COLO829 (cell line): ENCODE measurements at regions not wholly inside any gene's neighbourhood (a gene's known extent, or its start where the extent isn't known, plus 50 kb on each side); places are given as distances from the start of the nearest gene placed in this dataset.
"Not testable (repeated sequence)": the region's sequence is repeated elsewhere in the genome, so short reads cannot be mapped to it uniquely, and the experiment has no call there.

Experiments used
- DNase-seq: peaks from one replicate; pipeline ENCODE4 v3.0.0; 2012; ENCODE audit warnings: low spot score

DNA sequence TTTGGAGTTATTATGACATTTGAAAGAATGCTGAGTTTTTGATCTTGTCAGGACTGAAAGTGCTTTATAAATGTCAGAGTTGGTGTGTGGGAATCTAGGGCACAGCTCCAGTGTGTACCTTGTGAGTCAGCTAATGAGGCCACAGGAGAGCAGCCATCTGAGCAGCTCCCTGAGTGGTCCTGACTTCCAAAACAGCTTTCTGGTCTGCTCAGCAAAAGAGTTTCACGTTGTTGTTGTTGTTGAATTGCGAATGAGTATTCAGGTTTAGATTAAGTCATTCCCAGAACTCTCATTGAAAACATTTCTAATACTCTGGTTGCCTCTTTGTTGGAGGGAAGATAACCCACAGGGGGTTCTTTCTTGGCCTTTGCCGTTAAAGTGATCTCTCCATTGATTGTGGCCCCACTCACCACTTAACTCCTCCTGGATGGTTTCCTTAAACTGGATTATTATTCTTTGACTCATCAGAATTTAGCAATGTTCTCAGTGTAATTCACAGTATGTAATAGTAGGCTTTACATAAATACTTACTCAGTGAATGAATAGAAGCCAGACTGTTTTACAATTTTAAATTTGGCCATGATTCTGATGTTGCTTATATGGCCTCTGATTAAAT lies 125.1 kb upstream of the SGCD start:
- DNase-seq = no peak

- DNase-seq = no peak
Measured at GRCh38 chr5:156208271-156208670, 118.7 kb upstream of the SGCD start.

DNA sequence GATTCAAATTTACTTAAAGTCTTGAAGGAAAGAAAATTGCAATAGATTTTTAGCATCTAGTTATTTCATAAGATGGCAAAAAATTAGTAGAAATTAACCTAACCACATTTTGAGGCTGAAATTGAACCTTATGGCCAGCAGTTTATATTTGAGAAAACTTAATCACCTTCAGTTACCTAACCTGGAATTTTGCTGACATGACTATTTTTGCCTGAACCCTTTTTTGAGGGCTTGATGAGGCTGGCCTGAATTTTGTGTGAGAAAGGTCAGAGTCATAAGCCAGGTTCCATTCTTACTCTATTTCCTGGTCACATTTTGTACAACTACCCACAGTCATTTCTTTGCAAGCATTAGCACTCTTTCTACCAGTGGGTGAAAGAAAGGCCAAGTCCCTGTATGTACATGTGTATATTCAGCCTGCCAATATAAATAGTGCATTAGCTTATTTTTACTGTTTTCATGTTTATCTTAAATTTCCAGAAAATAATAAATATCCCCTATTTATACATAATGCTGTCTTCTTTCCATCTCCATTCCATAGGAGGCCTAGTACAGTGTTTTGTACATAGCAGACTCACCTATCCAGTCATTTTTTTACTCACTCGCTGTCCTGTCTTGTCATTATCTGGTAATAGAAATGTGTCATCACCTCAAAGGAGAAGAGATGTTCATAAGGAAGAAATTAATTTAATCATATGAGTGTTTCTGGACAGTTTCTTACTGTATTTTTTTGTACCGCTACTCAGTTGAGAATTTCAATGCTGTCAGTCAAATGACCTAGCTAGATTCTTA lies 108.4 kb upstream of the SGCD start:
- DNase-seq = no peak

DNA sequence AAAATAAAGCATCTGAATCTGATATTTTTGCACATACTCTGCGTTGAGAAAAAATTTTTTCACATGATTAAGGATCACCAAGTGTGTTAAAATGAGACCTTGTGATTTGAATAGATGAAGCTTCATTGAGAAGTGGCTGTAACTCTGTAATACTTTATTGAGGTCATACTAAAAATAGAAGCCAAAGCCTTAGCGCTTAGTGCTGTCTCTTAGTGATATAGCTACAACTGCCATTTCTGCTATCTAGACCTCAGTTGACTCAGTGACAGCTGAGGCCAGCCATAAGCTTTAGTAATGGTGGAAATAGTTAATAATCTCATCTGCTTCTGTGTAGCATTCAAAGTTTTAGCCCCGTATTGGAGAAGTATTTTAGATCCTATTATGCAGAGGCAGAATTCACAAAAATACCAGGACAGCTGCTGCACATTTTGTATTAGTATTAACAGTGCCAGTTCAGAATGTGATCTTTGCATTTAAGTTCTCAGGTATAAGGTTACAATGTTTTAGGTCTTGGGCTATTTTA lies 107.4 kb upstream of the SGCD start:
- no peak for DNase-seq

DNA sequence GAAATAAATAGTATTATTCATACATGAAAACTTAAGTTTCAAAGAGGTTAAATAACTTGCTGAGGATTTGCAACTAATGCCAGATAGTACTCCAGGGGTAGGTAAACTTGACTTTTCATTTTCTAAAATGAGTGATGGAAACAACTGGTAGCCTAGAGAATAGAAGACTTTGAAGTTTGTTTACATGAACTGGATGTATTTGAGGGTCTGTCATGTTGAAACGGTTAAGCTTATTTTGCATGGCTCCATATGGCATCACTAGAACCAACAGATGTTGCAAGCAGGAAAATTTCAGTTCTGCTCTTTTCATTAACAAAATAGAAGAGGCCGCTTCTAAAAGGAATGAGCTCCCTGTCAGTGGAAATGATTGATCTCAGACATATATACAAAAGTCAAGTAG lies 105.1 kb upstream of the SGCD start:
- no peak for DNase-seq

GRCh38 chr5:156223547-156223946 lies 103.4 kb upstream of the SGCD start:
- no peak for DNase-seq

- not testable (repeated sequence) for DNase-seq
Measured at GRCh38 chr5:156226485-156226884, 100.5 kb upstream of the SGCD start.

DNA sequence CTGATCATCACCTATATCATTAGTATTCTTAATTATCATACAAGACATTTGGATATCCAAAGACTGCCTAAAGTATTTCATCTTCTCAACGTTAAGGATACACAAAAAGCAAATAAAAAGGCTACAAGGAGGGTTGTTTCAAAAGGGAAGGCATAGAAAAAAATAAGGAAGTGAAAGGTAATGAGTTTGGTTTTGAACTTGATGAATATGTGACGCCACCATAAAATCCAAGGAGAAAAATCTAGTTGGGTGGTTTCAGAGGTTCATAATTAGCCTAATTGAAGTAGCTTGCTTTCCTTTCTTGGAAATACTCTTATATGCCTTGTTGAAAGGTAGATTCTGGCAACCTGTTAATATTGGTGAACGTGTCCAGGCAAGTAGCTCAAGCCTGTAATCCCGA lies 96.1 kb upstream of the SGCD start:
- no peak for DNase-seq

DNA sequence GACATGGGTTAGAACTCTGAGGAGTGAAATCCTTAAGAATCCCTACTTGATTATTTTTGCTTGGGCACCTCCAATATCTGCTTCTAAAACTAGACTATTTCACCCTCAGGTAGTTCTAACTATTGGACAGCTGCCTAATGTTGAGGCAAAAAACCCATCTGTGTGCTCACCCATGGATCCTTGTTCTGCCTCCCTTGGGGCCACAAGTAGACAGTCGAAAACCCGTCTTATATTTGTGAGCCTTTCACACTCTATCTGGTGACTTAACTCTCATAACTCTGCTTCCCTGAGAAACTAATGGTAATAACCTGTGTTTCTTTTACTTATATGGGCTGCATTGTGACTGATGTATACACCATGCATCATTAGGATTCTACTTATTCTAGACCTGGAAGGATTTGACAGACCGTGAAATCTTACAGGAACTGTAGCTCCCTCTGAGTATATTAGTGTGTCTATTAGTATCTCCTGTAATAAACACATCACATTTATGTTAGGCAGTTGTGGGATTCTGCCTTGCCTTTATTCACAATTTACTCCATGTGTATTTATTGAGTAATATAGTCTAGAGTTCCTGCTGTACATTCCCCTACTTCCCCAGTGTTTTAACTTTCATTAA lies 94.6 kb upstream of the SGCD start:
- no peak for DNase-seq

DNA sequence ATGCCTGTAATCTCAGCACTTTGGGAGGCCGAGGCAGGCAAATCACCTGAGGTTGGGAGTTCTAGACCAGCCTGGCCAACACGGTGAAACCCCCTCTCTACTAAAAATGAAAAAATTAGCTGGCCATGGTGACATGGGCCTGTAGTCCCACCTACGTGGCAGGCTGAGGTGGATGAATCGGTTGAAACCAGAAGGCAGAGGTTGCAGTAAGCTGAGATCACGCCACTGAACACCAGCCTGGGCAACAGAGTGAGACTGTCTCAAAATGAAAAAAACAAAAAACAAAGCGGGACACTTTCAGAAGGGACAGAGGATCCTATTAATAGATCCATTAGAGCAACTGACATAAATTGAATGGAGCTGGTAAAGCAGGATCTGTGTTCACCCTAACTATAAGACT lies 89.6 kb upstream of the SGCD start:
- no peak for DNase-seq

- DNase-seq = no peak
Measured at GRCh38 chr5:156239800-156240199, 87.2 kb upstream of the SGCD start.

- no peak for DNase-seq
Measured at GRCh38 chr5:156240414-156240813, 86.5 kb upstream of the SGCD start.

- no peak for DNase-seq
Measured at GRCh38 chr5:156241266-156241665, 85.7 kb upstream of the SGCD start.

- no peak for DNase-seq
Measured at GRCh38 chr5:156245895-156246294, 81.1 kb upstream of the SGCD start.

DNA sequence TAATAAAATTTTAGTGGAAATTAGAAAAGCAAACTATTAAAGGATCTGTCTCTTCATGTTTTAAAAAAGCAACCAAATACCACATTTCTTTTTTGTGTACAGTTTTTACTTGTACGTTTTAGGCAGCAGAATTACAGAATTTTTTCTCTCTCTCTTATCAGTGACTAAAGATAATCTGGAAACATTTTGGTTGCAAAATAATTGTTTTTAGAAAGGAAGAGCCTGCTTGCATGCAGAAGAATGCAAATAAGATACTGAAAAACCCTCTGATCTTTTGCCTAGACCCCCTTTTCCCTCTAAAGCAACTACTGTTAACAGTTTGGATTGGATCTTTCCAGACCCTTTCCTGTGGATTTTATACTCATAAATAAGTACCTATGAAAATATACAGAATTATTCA lies 75.9 kb upstream of the SGCD start:
- DNase-seq = no peak

- no peak for DNase-seq
Measured at GRCh38 chr5:156253130-156253529, 73.8 kb upstream of the SGCD start.

DNA sequence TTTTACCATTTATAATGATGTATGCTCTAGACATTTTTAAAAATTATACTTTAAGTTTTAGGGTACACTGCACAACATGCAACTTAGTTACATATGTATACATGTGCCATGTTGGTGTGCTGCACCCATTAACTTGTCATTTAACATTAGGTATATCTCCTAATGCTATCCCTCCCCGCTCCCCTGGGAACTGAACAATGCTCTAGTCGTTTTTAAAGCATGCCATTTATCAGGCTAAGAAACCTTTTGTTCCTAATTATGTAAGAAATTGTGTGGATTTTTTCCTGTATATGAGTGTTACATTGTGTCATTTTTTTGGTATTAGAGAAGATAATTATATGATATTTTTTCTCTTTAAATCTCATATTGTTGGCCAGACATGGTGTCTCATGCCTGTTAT lies 72.8 kb upstream of the SGCD start:
- DNase-seq = no peak

DNA sequence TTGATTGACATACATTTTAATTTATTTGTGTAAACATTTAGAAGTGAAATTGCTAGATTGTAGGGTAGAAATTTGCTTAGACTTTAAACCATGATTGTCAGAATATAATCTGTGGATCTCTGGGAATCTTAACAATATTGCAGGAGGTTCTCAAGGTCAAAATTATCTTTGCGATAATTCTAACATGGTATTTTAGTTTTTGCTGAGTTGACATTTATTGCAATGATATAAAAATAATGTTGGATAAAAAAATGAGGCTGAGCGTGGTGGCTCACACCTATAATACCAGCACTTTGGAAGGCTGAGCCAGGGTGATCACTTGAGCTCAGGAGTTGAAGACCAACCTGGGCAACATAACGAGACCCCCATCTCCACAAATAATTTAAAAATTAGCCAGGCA lies 70.3 kb upstream of the SGCD start:
- no peak for DNase-seq

GRCh38 chr5:156258934-156259333 lies 68.0 kb upstream of the SGCD start:
- no peak for DNase-seq

DNA sequence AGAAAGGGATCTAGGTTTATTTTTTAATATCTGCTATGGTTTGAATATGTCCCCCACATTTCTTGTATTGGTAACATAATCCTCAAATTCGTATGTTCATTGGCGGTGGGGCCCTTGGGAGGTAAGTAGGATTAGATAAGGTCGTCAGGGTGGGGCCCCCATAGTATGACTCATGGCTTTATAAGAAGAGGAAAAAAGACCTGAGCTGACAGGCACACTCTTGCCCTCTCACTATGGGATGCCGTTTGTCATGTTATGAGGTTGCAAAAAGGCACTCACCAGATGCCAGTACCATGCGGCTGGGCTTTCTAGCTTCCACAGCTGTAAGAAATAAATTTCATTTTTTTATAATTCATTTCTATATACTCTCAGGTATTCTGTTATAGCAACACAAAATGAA lies 67.3 kb upstream of the SGCD start:
- DNase-seq = no peak

DNA sequence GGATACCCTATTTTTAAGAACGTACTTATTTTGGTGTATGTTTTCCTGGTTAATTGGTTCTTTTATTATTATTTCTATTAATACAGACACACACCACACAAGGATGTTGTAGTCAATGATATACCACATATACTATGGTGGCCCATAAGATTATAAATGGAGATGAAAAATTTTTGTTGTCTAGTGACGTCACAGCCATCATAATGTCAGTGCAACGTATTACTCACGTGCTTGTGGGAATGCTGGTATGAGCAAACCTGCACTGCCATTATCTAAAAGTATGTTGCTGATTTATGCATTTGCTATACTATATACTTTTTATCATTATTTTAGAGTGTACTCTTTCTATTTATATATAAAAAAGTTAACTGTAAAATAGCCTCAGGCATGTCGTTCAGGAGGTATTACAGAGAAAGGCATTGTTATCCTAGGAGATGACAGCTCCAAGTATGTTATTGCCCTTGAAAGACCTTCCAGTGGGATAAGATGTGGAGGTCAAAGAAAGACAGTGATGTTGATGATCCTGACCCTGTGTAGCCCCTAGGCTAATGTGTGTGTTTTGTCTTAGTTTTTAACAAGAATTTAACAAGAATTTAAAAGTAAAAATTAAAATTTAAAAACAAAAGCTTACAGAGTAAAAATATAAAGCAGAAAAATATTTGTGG lies 65.6 kb upstream of the SGCD start:
- DNase-seq = no peak

DNA sequence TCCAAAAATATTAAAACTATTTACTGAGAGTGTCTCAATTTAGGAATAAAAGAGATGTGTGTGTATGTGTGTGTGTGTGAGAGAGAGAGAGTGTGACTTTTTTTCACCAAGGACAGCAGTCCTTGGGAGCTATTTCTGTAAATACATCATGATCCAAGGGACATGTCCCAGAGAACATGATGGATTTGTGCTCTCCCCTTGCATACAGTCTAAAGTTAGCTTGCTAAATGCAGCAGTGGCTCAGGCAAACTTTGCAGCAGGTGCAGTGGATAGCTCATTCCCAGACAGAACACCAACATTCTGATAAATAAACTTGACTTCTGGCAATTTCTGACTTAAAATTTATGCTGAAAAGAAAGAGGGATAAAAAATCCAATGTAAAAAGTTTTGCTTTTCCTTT lies 55.4 kb upstream of the SGCD start:
- DNase-seq = no peak

- no peak for DNase-seq
Measured at GRCh38 chr5:156272139-156272538, 54.8 kb upstream of the SGCD start.
